H9 (cell line): ENCODE measurements at regions not wholly inside any gene's neighbourhood (a gene's known extent, or its start where the extent isn't known, plus 50 kb on each side); places are given as distances from the start of the nearest gene placed in this dataset.

Source experiments
- DNase-seq: peaks from one replicate; pipeline ENCODE4 v3.0.0-alpha.2; 2017
- H2AFZ ChIP-seq: one replicate; pipeline ENCODE4 v1.6.1; 2013; ENCODE audit warnings: mild to moderate bottlenecking, low read length, control low read depth, moderate library complexity
- H2AK5ac ChIP-seq: 2 replicates; pipeline ENCODE4 v1.6.1; 2013; ENCODE audit warnings: low read length, control low read depth, mixed read lengths; ENCODE audit not compliant: insufficient read length
- H2BK120ac ChIP-seq: one replicate; pipeline ENCODE4 v1.6.1; 2013; ENCODE audit warnings: low read depth, mild to moderate bottlenecking, low read length, control low read depth, inconsistent platforms; ENCODE audit not compliant: poor library complexity, severe bottlenecking
- H2BK12ac ChIP-seq: 2 replicates; pipeline ENCODE4 v1.6.1; 2013; ENCODE audit warnings: low read length, control low read depth, mixed read lengths, low read depth; ENCODE audit not compliant: insufficient read length
- H2BK15ac ChIP-seq: 2 replicates; pipeline ENCODE4 v1.6.1; 2013; ENCODE audit warnings: low read depth, low read length, control low read depth
- H2BK20ac ChIP-seq: one replicate; pipeline ENCODE4 v1.6.1; 2013; ENCODE audit warnings: low read depth, mild to moderate bottlenecking, low read length, control low read depth, inconsistent platforms; ENCODE audit not compliant: poor library complexity, severe bottlenecking
- H2BK5ac ChIP-seq: 2 replicates; pipeline ENCODE4 v1.6.1; 2013; ENCODE audit warnings: low read length, control low read depth, mixed read lengths; ENCODE audit not compliant: insufficient read length
- H3K14ac ChIP-seq: 2 replicates; pipeline ENCODE4 v1.6.1; 2013; ENCODE audit warnings: low read length, control low read depth; ENCODE audit not compliant: insufficient read depth
- H3K18ac ChIP-seq: 2 replicates; pipeline ENCODE4 v1.6.1; 2013; ENCODE audit warnings: low read depth, mild to moderate bottlenecking, mixed read lengths, low read length, control low read depth; ENCODE audit not compliant: insufficient read length
- H3K23ac ChIP-seq: 2 replicates; pipeline ENCODE4 v1.6.1; 2013; ENCODE audit warnings: low read length, control low read depth, mixed read lengths, low read depth; ENCODE audit not compliant: insufficient read length
- H3K23me2 ChIP-seq: 2 replicates; pipeline ENCODE4 v1.6.1; 2013; ENCODE audit warnings: low read depth, mild to moderate bottlenecking, mixed read lengths, low read length, control low read depth; ENCODE audit not compliant: insufficient read length, poor library complexity, severe bottlenecking
- H3K27ac ChIP-seq: 2 replicates; pipeline ENCODE4 v1.5.1; 2013; ENCODE audit warnings: low read length, control low read depth, mixed read lengths, low read depth; ENCODE audit not compliant: insufficient read length
- H3K27me3 ChIP-seq: 2 replicates; pipeline ENCODE4 v1.6.1; 2013; ENCODE audit warnings: low read length, control low read depth, inconsistent platforms; ENCODE audit not compliant: insufficient read depth
- H3K4ac ChIP-seq: 2 replicates; pipeline ENCODE4 v1.6.1; 2013; ENCODE audit warnings: low read depth, mild to moderate bottlenecking, control low read depth, inconsistent platforms, low read length, moderate library complexity
- H3K4me1 ChIP-seq: 2 replicates; pipeline ENCODE4 v1.6.1; 2013; ENCODE audit warnings: low read length, control low read depth, inconsistent platforms; ENCODE audit not compliant: insufficient read depth
- H3K4me2 ChIP-seq: 2 replicates; pipeline ENCODE4 v1.6.1; 2013; ENCODE audit warnings: low read length, control low read depth, mixed read lengths; ENCODE audit not compliant: insufficient read length, insufficient read depth
- H3K56ac ChIP-seq: 2 replicates; pipeline ENCODE4 v1.6.1; 2013; ENCODE audit warnings: low read depth, mild to moderate bottlenecking, mixed read lengths, low read length, control low read depth; ENCODE audit not compliant: insufficient read length
- H3K79me1 ChIP-seq: 2 replicates; pipeline ENCODE4 v1.6.1; 2013; ENCODE audit warnings: low read depth, mild to moderate bottlenecking, moderate library complexity, low read length, control low read depth, inconsistent platforms; ENCODE audit not compliant: insufficient read depth, poor library complexity, severe bottlenecking
- H3K79me2 ChIP-seq: 2 replicates; pipeline ENCODE4 v1.6.1; 2013; ENCODE audit warnings: low read length, control low read depth, inconsistent platforms; ENCODE audit not compliant: insufficient read depth
- H3K9ac ChIP-seq: 2 replicates; pipeline ENCODE4 v1.6.1; 2013; ENCODE audit warnings: low read length, control low read depth, mixed read lengths; ENCODE audit not compliant: insufficient read length; ENCODE audit errors: extremely low read depth
- H3K9me3 ChIP-seq: one replicate; pipeline ENCODE4 v1.6.1; 2013; ENCODE audit warnings: low read depth, low read length, inconsistent platforms; ENCODE audit not compliant: control insufficient read depth
- H3T11ph ChIP-seq: one replicate; pipeline ENCODE4 v1.6.1; 2013; ENCODE audit warnings: mild to moderate bottlenecking, low read length, control low read depth, inconsistent platforms
- H4K20me1 ChIP-seq: one replicate; pipeline ENCODE4 v1.6.1; 2013; ENCODE audit not compliant: control insufficient read depth, insufficient read length, insufficient read depth
- H4K5ac ChIP-seq: 2 replicates; pipeline ENCODE4 v1.6.1; 2013; ENCODE audit warnings: low read depth, mild to moderate bottlenecking, mixed read lengths, low read length, control low read depth; ENCODE audit not compliant: insufficient read length
- H4K8ac ChIP-seq: replicated peaks from 2 replicates; pipeline ENCODE4 v1.6.1; 2013; ENCODE audit warnings: low read length, control low read depth, mixed read lengths, low read depth; ENCODE audit not compliant: insufficient read length
- H4K91ac ChIP-seq: 2 replicates; pipeline ENCODE4 v1.6.1; 2013; ENCODE audit warnings: low read depth, mild to moderate bottlenecking, moderate library complexity, mixed read lengths, low read length, control low read depth; ENCODE audit not compliant: insufficient read length
- H3K27ac Mint-ChIP-seq, 3 experiments: 2 replicates in 2 of 3; 3 replicates in 1 of 3; pipeline ENCODE4 v1.8.0; 2020 to 2021; ENCODE audit warnings: mixed read lengths in 3 of 3, mild to moderate bottlenecking in 1 of 3, moderate library complexity in 1 of 3
- H3K27me3 Mint-ChIP-seq: 2 replicates; pipeline ENCODE4 v1.8.0; 2021; ENCODE audit warnings: low read depth, mild to moderate bottlenecking, moderate library complexity, mixed read lengths
- H3K36me3 Mint-ChIP-seq, 3 experiments: 2 replicates in 2 of 3; 3 replicates in 1 of 3; pipeline ENCODE4 v1.8.0; 2020 to 2021; ENCODE audit warnings: low read depth in 3 of 3, mixed read lengths in 3 of 3; ENCODE audit not compliant: insufficient read depth in 1 of 3
- H3K4me1 Mint-ChIP-seq, 2 experiments: 2 replicates each; pipeline ENCODE4 v1.8.0; 2020; ENCODE audit warnings: mixed read lengths in 2 of 2
- H3K4me3 Mint-ChIP-seq, 2 experiments: 2 replicates in 1 of 2; 3 replicates in 1 of 2; pipeline ENCODE4 v1.8.0; 2020 to 2021; ENCODE audit warnings: mild to moderate bottlenecking in 2 of 2, mixed read lengths in 2 of 2, moderate library complexity in 1 of 2
- H3K9me3 Mint-ChIP-seq, 2 experiments: 2 replicates in 1 of 2; 3 replicates in 1 of 2; pipeline ENCODE4 v1.8.0; 2020; ENCODE audit warnings: mild to moderate bottlenecking in 2 of 2, mixed read lengths in 2 of 2, moderate library complexity in 1 of 2
- WGBS: extraction: QIAGEN DNeasy Blood & Tissue Kit; methylation state at CpG from one replicate; pipeline ENCODE4 v1.1.7; 2013; ENCODE audit warnings: missing lambda C conversion rate, low lambda C conversion rate, mixed read lengths; ENCODE audit not compliant: insufficient read length; ENCODE audit errors: extremely low coverage; 5-methylcytosine and 5-hydroxymethylcytosine counted together
- TF ChIP-seq, protein P1 (sequence below): fragments of 200-600 bp; sonication (generic); conservative IDR thresholded peaks from 3 replicates; pipeline ENCODE4 v1.8.0; 2021; ENCODE audit warnings: antibody characterized with exemption, mild to moderate bottlenecking

DNA sequence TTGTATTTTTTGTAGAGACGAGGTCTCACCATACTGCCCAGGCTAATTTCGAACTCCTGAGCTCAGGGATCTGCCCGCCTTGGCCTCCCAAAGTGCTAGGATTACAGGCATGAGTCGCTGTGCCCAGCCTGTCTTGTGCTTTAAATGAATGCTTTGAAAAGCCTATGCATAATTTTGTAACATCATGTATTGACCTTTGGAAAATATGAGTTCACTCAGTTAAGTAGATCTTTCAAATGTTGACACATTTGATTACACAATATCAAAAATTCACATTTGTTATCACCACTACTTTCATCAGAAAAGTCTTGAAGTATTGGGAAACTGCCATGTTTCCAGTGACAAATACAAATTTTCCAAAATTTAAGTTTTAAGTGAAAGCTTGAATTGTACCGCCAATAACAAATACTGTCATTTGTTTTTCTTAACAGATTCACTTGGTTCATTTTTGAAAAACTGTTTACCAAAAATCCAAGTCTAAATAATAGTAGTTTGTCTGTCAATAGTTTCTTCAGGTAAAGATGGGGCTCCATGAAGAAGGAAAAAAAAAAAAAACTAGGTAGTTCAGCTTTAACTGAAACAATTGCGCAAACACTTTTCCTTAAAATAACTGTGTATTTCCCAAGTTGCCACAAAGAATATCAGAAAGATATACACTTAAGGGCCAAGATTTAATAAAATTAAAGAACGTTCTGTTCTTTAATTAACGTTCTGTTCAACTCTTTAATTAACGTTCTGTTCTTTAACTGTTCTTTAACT lies 233.2 kb upstream of the NR5A2 start:
- Histone ChIP-seq H3K4me2 (no peak overlapping the region), H4K91ac (no peak overlapping the region), H2AFZ (no peak overlapping the region), H3K79me2 (no peaks in the 10 kb centered on the region), H3K56ac (no peak overlapping the region), H3K14ac (no peak overlapping the region), H2BK120ac (no peak overlapping the region), H3K79me1 (no peaks in the 10 kb centered on the region), H3T11ph (no peak overlapping the region), H3K27me3 (no peaks in the 10 kb centered on the region), H3K4ac (no peak overlapping the region), H2BK20ac (no peak overlapping the region), H2AK5ac (no peak overlapping the region), H4K5ac (no peak overlapping the region), H3K4me1 (peaks cover 6% of the 10 kb centered on the region; the same call in 1 of the 2 replicates), H2BK12ac (no peak overlapping the region), H4K8ac (no peak overlapping the region), H4K20me1 (no peaks in the 10 kb centered on the region), H3K23ac (no peak overlapping the region), H3K9me3 (no peaks in the 10 kb centered on the region), H3K9ac (no peak overlapping the region), H3K18ac (no peak overlapping the region), H2BK15ac (no peak overlapping the region), H3K27ac (no peak overlapping the region), H3K23me2 (no peaks in the 10 kb centered on the region), H2BK5ac (no peak overlapping the region)
- no CpG with 5 or more reads among the region's 9 CpGs for WGBS
- Mint-ChIP-seq H3K27me3 (no peaks in the 10 kb centered on the region), H3K27ac (peak overlapping the region in 2 of 3 experiments; percentile 48 to 51; a peak in 1 of 7 replicates), H3K9me3 (no peaks in the 10 kb centered on the region; a peak in 1 of 5 replicates), H3K4me1 (peaks cover 21 to 25% of the 10 kb centered on the region in 2 experiments), H3K4me3 (no peak overlapping the region), H3K36me3 (no peaks in the 10 kb centered on the region)
- DNase-seq = no peak
- TF ChIP-seq, protein P1, sequence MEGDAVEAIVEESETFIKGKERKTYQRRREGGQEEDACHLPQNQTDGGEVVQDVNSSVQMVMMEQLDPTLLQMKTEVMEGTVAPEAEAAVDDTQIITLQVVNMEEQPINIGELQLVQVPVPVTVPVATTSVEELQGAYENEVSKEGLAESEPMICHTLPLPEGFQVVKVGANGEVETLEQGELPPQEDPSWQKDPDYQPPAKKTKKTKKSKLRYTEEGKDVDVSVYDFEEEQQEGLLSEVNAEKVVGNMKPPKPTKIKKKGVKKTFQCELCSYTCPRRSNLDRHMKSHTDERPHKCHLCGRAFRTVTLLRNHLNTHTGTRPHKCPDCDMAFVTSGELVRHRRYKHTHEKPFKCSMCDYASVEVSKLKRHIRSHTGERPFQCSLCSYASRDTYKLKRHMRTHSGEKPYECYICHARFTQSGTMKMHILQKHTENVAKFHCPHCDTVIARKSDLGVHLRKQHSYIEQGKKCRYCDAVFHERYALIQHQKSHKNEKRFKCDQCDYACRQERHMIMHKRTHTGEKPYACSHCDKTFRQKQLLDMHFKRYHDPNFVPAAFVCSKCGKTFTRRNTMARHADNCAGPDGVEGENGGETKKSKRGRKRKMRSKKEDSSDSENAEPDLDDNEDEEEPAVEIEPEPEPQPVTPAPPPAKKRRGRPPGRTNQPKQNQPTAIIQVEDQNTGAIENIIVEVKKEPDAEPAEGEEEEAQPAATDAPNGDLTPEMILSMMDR = no peak
